ENCODE measurements at regions not wholly inside any gene's neighbourhood (a gene's known extent, or its start where the extent isn't known, plus 50 kb on each side); places are given as distances from the start of the nearest gene placed in this dataset.

DNA sequence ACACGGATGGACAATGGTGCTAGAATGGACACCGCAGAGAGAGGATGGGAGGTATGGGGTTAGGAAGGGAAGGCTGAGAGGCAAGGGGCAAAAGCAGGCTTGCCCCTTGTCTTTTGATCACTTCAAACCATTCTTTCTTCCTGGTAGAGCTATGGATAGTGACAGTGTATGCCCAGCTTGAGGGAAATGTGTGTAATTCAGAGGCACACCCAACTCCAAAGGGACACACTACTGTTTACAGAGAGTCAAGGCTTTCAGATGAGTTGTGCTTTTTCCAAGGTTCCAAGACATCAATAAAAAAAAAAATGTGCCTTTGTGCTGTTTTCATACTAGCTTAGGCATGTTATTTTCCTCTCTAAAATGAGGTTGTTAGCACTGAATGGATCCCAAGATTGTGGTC lies 185.0 kb downstream of the MCHR2 start:
- TF ChIP-seq, protein P1, sequence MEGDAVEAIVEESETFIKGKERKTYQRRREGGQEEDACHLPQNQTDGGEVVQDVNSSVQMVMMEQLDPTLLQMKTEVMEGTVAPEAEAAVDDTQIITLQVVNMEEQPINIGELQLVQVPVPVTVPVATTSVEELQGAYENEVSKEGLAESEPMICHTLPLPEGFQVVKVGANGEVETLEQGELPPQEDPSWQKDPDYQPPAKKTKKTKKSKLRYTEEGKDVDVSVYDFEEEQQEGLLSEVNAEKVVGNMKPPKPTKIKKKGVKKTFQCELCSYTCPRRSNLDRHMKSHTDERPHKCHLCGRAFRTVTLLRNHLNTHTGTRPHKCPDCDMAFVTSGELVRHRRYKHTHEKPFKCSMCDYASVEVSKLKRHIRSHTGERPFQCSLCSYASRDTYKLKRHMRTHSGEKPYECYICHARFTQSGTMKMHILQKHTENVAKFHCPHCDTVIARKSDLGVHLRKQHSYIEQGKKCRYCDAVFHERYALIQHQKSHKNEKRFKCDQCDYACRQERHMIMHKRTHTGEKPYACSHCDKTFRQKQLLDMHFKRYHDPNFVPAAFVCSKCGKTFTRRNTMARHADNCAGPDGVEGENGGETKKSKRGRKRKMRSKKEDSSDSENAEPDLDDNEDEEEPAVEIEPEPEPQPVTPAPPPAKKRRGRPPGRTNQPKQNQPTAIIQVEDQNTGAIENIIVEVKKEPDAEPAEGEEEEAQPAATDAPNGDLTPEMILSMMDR (IDR thresholded peaks at IDR 0.05; ENCODE audit: low read depth, low read length), result no peak
- no peak for TF ChIP-seq POLR2A (IDR thresholded peaks at IDR 0.05; ENCODE audit: extremely low read depth, insufficient read length)
- TF ChIP-seq, protein P2, sequence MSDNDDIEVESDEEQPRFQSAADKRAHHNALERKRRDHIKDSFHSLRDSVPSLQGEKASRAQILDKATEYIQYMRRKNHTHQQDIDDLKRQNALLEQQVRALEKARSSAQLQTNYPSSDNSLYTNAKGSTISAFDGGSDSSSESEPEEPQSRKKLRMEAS (IDR thresholded peaks at IDR 0.05; ENCODE audit: low read depth, low read length), result no peak

Data from NB4 (cell line).